ENCODE measurements at regions not wholly inside any gene's neighbourhood (a gene's known extent, or its start where the extent isn't known, plus 50 kb on each side); places are given as distances from the start of the nearest gene placed in this dataset.

GRCh38 chr4:148958317-148958716 lies 516.1 kb upstream of the NR3C2 start (continued):
- TF ChIP-seq, protein P1, sequence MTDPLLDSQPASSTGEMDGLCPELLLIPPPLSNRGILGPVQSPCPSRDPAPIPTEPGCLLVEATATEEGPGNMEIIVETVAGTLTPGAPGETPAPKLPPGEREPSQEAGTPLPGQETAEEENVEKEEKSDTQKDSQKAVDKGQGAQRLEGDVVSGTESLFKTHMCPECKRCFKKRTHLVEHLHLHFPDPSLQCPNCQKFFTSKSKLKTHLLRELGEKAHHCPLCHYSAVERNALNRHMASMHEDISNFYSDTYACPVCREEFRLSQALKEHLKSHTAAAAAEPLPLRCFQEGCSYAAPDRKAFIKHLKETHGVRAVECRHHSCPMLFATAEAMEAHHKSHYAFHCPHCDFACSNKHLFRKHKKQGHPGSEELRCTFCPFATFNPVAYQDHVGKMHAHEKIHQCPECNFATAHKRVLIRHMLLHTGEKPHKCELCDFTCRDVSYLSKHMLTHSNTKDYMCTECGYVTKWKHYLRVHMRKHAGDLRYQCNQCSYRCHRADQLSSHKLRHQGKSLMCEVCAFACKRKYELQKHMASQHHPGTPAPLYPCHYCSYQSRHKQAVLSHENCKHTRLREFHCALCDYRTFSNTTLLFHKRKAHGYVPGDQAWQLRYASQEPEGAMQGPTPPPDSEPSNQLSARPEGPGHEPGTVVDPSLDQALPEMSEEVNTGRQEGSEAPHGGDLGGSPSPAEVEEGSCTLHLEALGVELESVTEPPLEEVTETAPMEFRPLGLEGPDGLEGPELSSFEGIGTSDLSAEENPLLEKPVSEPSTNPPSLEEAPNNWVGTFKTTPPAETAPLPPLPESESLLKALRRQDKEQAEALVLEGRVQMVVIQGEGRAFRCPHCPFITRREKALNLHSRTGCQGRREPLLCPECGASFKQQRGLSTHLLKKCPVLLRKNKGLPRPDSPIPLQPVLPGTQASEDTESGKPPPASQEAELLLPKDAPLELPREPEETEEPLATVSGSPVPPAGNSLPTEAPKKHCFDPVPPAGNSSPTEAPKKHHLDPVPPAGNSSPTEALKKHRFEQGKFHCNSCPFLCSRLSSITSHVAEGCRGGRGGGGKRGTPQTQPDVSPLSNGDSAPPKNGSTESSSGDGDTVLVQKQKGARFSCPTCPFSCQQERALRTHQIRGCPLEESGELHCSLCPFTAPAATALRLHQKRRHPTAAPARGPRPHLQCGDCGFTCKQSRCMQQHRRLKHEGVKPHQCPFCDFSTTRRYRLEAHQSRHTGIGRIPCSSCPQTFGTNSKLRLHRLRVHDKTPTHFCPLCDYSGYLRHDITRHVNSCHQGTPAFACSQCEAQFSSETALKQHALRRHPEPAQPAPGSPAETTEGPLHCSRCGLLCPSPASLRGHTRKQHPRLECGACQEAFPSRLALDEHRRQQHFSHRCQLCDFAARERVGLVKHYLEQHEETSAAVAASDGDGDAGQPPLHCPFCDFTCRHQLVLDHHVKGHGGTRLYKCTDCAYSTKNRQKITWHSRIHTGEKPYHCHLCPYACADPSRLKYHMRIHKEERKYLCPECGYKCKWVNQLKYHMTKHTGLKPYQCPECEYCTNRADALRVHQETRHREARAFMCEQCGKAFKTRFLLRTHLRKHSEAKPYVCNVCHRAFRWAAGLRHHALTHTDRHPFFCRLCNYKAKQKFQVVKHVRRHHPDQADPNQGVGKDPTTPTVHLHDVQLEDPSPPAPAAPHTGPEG (CRISPR knock-in tag; IDR thresholded peaks at IDR 0.05) = no peak
- TF ChIP-seq, protein P2, sequence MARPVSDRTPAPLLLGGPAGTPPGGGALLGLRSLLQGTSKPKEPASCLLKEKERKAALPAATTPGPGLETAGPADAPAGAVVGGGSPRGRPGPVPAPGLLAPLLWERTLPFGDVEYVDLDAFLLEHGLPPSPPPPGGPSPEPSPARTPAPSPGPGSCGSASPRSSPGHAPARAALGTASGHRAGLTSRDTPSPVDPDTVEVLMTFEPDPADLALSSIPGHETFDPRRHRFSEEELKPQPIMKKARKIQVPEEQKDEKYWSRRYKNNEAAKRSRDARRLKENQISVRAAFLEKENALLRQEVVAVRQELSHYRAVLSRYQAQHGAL (CRISPR knock-in tag; IDR thresholded peaks at IDR 0.05; ENCODE audit: not compliant biosample characterization) = no peak
- TF ChIP-seq NCOA2 (CRISPR knock-in tag; IDR thresholded peaks at IDR 0.05) = no peak
- TF ChIP-seq NKX3-1 (CRISPR knock-in tag; IDR thresholded peaks at IDR 0.05) = no peak
- no peak for TF ChIP-seq ZMAT3 (CRISPR knock-in tag; conservative IDR thresholded peaks at IDR 0.05)

- H3K4me2 ChIP-seq (ENCODE audit: low read depth, low read length) = no peak overlapping the region
- no TSS peak for BruUV-seq (replicated peaks)
- no peak overlapping the region for H3K27ac ChIP-seq (ENCODE audit: extremely low read length, insufficient read depth, low read length)
- no peak overlapping the region for H3K4me3 ChIP-seq (replicated peaks in 1 of 3; ENCODE audit: insufficient read depth in 1 of 3, low read depth in 2 of 3, low read length in 3 of 3)
- H3K9me3 ChIP-seq (ENCODE audit: low read length) = no peaks in the 10 kb centered on the region
- H3K9ac ChIP-seq (ENCODE audit: insufficient read depth, low read depth, low read length) = no peak overlapping the region
- ChIA-PET POLR2A (no interaction called here), CTCF (ENCODE audit: low intra/inter-chr PET ratio, low total read pairs) (no interaction called here)
- no peaks in the 10 kb centered on the region for H4K20me1 ChIP-seq (ENCODE audit: insufficient read depth, low read length)
- in situ Hi-C loops (cut with HindIII; ENCODE audit: extremely low pct_ligation_motif_present, low pct_unique_long_range_greater_than_20kb) (no loop called here), intact Hi-C loops (cut with micrococcal nuclease; ENCODE audit: unreplicated experiment) (no loop called here)
- DNase-seq (ENCODE audit: low spot score) = no peak
- WGBS (ENCODE audit: low lambda C conversion rate) = 0% methylated on average over 1 of the region's 1 CpG
- H3K27me3 ChIP-seq (ENCODE audit: control insufficient read depth in 1 of 2, insufficient read depth in 2 of 2, low read length in 2 of 2) = no peaks in the 10 kb centered on the region; a peak in 1 of 5 replicates
- no peaks in the 10 kb centered on the region for H3K4me1 ChIP-seq (ENCODE audit: insufficient read depth, low read length)
- no peak for FAIRE-seq
- H3K79me2 ChIP-seq (ENCODE audit: insufficient read depth, low read length) = no peaks in the 10 kb centered on the region
- no peaks in the 10 kb centered on the region for H3K36me3 ChIP-seq (replicated peaks in 1 of 2; ENCODE audit: control insufficient read depth in 1 of 2, insufficient read depth in 2 of 2, low read length in 2 of 2)
- no peak for ATAC-seq
- no peak overlapping the region for H2AFZ ChIP-seq (ENCODE audit: low read length)
- TF ChIP-seq RAD51 (IDR thresholded peaks at IDR 0.05; ENCODE audit: borderline replicate concordance) = no peak
- no peak for TF ChIP-seq CERS6 (CRISPR knock-in tag; IDR thresholded peaks at IDR 0.05)
- TF ChIP-seq, protein P3, sequence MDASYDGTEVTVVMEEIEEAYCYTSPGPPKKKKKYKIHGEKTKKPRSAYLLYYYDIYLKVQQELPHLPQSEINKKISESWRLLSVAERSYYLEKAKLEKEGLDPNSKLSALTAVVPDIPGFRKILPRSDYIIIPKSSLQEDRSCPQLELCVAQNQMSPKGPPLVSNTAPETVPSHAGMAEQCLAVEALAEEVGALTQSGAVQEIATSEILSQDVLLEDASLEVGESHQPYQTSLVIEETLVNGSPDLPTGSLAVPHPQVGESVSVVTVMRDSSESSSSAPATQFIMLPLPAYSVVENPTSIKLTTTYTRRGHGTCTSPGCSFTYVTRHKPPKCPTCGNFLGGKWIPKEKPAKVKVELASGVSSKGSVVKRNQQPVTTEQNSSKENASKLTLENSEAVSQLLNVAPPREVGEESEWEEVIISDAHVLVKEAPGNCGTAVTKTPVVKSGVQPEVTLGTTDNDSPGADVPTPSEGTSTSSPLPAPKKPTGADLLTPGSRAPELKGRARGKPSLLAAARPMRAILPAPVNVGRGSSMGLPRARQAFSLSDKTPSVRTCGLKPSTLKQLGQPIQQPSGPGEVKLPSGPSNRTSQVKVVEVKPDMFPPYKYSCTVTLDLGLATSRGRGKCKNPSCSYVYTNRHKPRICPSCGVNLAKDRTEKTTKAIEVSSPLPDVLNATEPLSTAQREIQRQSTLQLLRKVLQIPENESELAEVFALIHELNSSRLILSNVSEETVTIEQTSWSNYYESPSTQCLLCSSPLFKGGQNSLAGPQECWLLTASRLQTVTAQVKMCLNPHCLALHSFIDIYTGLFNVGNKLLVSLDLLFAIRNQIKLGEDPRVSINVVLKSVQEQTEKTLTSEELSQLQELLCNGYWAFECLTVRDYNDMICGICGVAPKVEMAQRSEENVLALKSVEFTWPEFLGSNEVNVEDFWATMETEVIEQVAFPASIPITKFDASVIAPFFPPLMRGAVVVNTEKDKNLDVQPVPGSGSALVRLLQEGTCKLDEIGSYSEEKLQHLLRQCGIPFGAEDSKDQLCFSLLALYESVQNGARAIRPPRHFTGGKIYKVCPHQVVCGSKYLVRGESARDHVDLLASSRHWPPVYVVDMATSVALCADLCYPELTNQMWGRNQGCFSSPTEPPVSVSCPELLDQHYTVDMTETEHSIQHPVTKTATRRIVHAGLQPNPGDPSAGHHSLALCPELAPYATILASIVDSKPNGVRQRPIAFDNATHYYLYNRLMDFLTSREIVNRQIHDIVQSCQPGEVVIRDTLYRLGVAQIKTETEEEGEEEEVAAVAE (CRISPR knock-in tag; IDR thresholded peaks at IDR 0.05; ENCODE audit: borderline replicate concordance) = no peak
- TF ChIP-seq GLI4 (CRISPR knock-in tag; IDR thresholded peaks at IDR 0.05; ENCODE audit: borderline replicate concordance) = no peak
- no peak for TF ChIP-seq MXD4 (CRISPR knock-in tag; IDR thresholded peaks at IDR 0.05)
- no peak for TF ChIP-seq ATF1 (CRISPR knock-in tag; IDR thresholded peaks at IDR 0.05)
These were observed 513.5 kb upstream of the NR3C2 start for GRCh38 chr4:148955564-148956297.

Measured in HepG2 (cell line).